GF-D8 (cell line): ENCODE measurements at regions not wholly inside any gene's neighbourhood (a gene's known extent, or its start where the extent isn't known, plus 50 kb on each side); places are given as distances from the start of the nearest gene placed in this dataset.

ENCODE experiments used
- DNase-seq: peaks from one replicate; lab custom pipeline; 2025; lab: John Stamatoyannopoulos, UW

GRCh38 chr7:109136893-109137292 lies 567.2 kb downstream of the DNAJB9 start:
- DNase-seq, result no peak

GRCh38 chr7:109154748-109155147 lies 585.1 kb downstream of the DNAJB9 start:
- no peak for DNase-seq

- DNase-seq, result no peak
These were observed 588.6 kb downstream of the DNAJB9 start for GRCh38 chr7:109158246-109158645.

- no peak for DNase-seq
These were observed 607.0 kb downstream of the DNAJB9 start for GRCh38 chr7:109176661-109177060.

- DNase-seq, result no peak
These were observed 608.7 kb downstream of the DNAJB9 start for GRCh38 chr7:109178342-109178741.

- no peak for DNase-seq
These were observed 609.9 kb downstream of the DNAJB9 start for GRCh38 chr7:109179601-109180000.

GRCh38 chr7:109190766-109191398 lies 621.2 kb downstream of the DNAJB9 start:
- DNase-seq, result no peak

GRCh38 chr7:109206196-109206595 lies 636.5 kb downstream of the DNAJB9 start:
- no peak for DNase-seq

GRCh38 chr7:109213081-109213480 lies 643.4 kb downstream of the DNAJB9 start:
- DNase-seq, result no peak

GRCh38 chr7:109215341-109215740 lies 645.7 kb downstream of the DNAJB9 start:
- no peak for DNase-seq

- DNase-seq, result no peak
These were observed 654.4 kb downstream of the DNAJB9 start for GRCh38 chr7:109224100-109224499.

- no peak for DNase-seq
These were observed 657.0 kb downstream of the DNAJB9 start for GRCh38 chr7:109226699-109227098.

GRCh38 chr7:109235316-109235715 lies 665.6 kb downstream of the DNAJB9 start:
- DNase-seq, result no peak

GRCh38 chr7:109246330-109247077 lies 676.8 kb downstream of the DNAJB9 start:
- DNase-seq, result no peak

- DNase-seq, result no peak
These were observed 687.3 kb downstream of the DNAJB9 start for GRCh38 chr7:109256762-109257560.

- DNase-seq, result no peak
These were observed 689.5 kb downstream of the DNAJB9 start for GRCh38 chr7:109259151-109259550.

GRCh38 chr7:109261781-109262180 lies 692.1 kb downstream of the DNAJB9 start:
- DNase-seq, result no peak

GRCh38 chr7:109266610-109267009 lies 696.9 kb downstream of the DNAJB9 start:
- no peak for DNase-seq

- no peak for DNase-seq
These were observed 706.7 kb downstream of the DNAJB9 start for GRCh38 chr7:109276348-109276747.

GRCh38 chr7:109282726-109283125 lies 713.1 kb downstream of the DNAJB9 start:
- DNase-seq, result no peak

GRCh38 chr7:109284943-109285342 lies 715.3 kb downstream of the DNAJB9 start:
- no peak for DNase-seq

- no peak for DNase-seq
These were observed 725.5 kb downstream of the DNAJB9 start for GRCh38 chr7:109295158-109295557.

- DNase-seq, result no peak
These were observed 739.1 kb downstream of the DNAJB9 start for GRCh38 chr7:109308816-109309215.
